H1 (cell line): ENCODE measurements at regions not wholly inside any gene's neighbourhood (a gene's known extent, or its start where the extent isn't known, plus 50 kb on each side); places are given as distances from the start of the nearest gene placed in this dataset.

ENCODE experiments used
- BACH1 ChIP-seq: IDR thresholded peaks from 2 replicates; pipeline ENCODE4 v1.6.1; 2012; ENCODE audit warnings: low read length, improper control_type of control experiment
- EP300 ChIP-seq, 2 experiments: IDR thresholded peaks; 1 replicate in 1 of 2; 2 replicates in 1 of 2; pipeline ENCODE4 v1.6.1; 2011 to 2012; ENCODE audit warnings: low read depth in 2 of 2, low read length in 2 of 2, mild to moderate bottlenecking in 2 of 2, borderline replicate concordance in 1 of 2, inconsistent platforms in 1 of 2, moderate library complexity in 1 of 2
- EZH2 ChIP-seq: fragments of 200-600 bp; sonication (generic); IDR thresholded peaks from 2 replicates; pipeline ENCODE4 v1.7.1; 2012; ENCODE audit warnings: low read depth, mild to moderate bottlenecking, moderate library complexity, low read length, inconsistent platforms; ENCODE audit not compliant: severe bottlenecking
- GABPA ChIP-seq: IDR thresholded peaks from 2 replicates; pipeline ENCODE4 v1.6.1; 2011; ENCODE audit warnings: mild to moderate bottlenecking, low read length, moderate library complexity, borderline replicate concordance; ENCODE audit not compliant: insufficient read depth
- KDM1A ChIP-seq: fragments of 200-600, 300-600 bp; sonication (generic); IDR thresholded peaks from 2 replicates; pipeline ENCODE4 v1.7.1; 2016; ENCODE audit warnings: mild to moderate bottlenecking, low read length, borderline replicate concordance
- POLR2A ChIP-seq, 2 experiments: IDR thresholded peaks; 1 replicate in 1 of 2; 2 replicates in 1 of 2; pipeline ENCODE4 v1.6.1; 2011; ENCODE audit warnings: low read depth in 2 of 2, low read length in 2 of 2, mild to moderate bottlenecking in 2 of 2; ENCODE audit errors: control extremely low read depth in 1 of 2
- RAD21 ChIP-seq, 2 experiments: IDR thresholded peaks in 1 of 2; conservative IDR thresholded peaks in 1 of 2; 2 replicates each; pipeline ENCODE4 v1.6.1; 2011; ENCODE audit warnings: low read depth in 2 of 2, low read length in 2 of 2, improper control_type of control experiment in 1 of 2, inconsistent platforms in 1 of 2, mild to moderate bottlenecking in 1 of 2, moderate library complexity in 1 of 2
- RXRA ChIP-seq: IDR thresholded peaks from 2 replicates; pipeline ENCODE4 v1.6.1; 2011; ENCODE audit warnings: low read depth, mild to moderate bottlenecking, low read length, moderate library complexity; ENCODE audit not compliant: insufficient read depth
- SP4 ChIP-seq: IDR thresholded peaks from 2 replicates; pipeline ENCODE4 v1.6.1; 2012; ENCODE audit warnings: low read length, inconsistent platforms
- SRF ChIP-seq: IDR thresholded peaks from 2 replicates; pipeline ENCODE4 v1.6.1; 2011; ENCODE audit warnings: mild to moderate bottlenecking, low read depth, low read length, moderate library complexity
- SUZ12 ChIP-seq: fragments of 200-600 bp; sonication (generic); IDR thresholded peaks from 2 replicates; pipeline ENCODE4 v1.6.1; 2012; ENCODE audit warnings: mild to moderate bottlenecking, inconsistent platforms, low read length, moderate library complexity, mixed read lengths
- TF ChIP-seq, protein P1 (sequence below), 3 experiments: IDR thresholded peaks; 1 replicate in 2 of 3; 2 replicates in 1 of 3; pipeline versions ENCODE4 v1.5.1 to v1.6.1; 2011; ENCODE audit warnings: low read length in 3 of 3, mild to moderate bottlenecking in 3 of 3, inconsistent platforms in 2 of 3, low read depth in 1 of 3, moderate library complexity in 1 of 3; ENCODE audit not compliant: insufficient read depth in 1 of 3; ENCODE audit errors: control extremely low read depth in 1 of 3
- TF ChIP-seq, protein P2 (sequence below): IDR thresholded peaks from 2 replicates; pipeline ENCODE4 v1.6.1; 2012; ENCODE audit warnings: low read length, inconsistent platforms
- TF ChIP-seq, protein P3 (sequence below): IDR thresholded peaks from 2 replicates; pipeline ENCODE4 v1.6.1; 2012; ENCODE audit warnings: inconsistent platforms

DNA sequence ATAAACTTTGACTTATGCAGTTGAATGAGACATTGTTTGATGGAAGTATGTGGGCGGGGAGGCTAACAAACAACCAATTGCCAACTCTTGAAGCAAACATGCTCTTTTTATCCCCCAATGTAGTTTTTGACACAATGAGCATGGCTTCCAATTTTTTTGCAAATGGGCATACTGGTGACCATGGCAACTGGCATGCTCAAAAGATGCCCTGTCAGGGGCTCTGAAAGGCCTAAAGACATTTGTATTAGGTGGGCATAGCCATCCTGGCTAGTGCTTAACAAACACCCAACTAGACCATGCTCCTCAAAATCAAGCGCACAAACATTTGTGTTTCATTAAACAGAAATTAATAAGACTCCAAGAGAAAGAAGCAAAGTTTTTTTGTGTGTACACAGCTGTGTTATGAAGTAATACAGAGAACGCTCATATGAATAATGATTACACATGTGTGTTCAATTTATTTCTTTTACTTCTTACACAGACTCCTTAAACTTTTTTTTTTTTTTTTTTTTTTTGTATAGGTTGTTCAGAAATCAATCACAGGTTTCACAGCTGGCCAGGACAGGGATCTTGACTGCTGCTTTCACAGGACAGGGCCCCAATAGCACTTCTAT is 95.6 kb downstream of the DLEU7 start:
- TF ChIP-seq SP4 (no peak), RXRA (no peak), POLR2A (IDR thresholded peaks at IDR 0.05; ENCODE audit: control extremely low read depth in 1 of 2, low read depth in 2 of 2, low read length in 2 of 2) (no peak), BACH1 (no peak), EZH2 (no peak), GABPA (no peak), SUZ12 (no peak), EP300 (IDR thresholded peaks at IDR 0.05; ENCODE audit: borderline replicate concordance in 1 of 2, low read depth in 2 of 2, low read length in 2 of 2) (no peak), KDM1A (no peak), RAD21 (IDR thresholded peaks at IDR 0.05 in 1 of 2, conservative IDR thresholded peaks at IDR 0.05 in 1 of 2; ENCODE audit: low read depth in 2 of 2, low read length in 2 of 2) (no peak), SRF (no peak)
- TF ChIP-seq, protein P1, sequence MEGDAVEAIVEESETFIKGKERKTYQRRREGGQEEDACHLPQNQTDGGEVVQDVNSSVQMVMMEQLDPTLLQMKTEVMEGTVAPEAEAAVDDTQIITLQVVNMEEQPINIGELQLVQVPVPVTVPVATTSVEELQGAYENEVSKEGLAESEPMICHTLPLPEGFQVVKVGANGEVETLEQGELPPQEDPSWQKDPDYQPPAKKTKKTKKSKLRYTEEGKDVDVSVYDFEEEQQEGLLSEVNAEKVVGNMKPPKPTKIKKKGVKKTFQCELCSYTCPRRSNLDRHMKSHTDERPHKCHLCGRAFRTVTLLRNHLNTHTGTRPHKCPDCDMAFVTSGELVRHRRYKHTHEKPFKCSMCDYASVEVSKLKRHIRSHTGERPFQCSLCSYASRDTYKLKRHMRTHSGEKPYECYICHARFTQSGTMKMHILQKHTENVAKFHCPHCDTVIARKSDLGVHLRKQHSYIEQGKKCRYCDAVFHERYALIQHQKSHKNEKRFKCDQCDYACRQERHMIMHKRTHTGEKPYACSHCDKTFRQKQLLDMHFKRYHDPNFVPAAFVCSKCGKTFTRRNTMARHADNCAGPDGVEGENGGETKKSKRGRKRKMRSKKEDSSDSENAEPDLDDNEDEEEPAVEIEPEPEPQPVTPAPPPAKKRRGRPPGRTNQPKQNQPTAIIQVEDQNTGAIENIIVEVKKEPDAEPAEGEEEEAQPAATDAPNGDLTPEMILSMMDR (IDR thresholded peaks at IDR 0.05; ENCODE audit: control extremely low read depth in 1 of 3, insufficient read depth in 1 of 3, low read depth in 1 of 3, low read length in 3 of 3), result no peak
- TF ChIP-seq, protein P2, sequence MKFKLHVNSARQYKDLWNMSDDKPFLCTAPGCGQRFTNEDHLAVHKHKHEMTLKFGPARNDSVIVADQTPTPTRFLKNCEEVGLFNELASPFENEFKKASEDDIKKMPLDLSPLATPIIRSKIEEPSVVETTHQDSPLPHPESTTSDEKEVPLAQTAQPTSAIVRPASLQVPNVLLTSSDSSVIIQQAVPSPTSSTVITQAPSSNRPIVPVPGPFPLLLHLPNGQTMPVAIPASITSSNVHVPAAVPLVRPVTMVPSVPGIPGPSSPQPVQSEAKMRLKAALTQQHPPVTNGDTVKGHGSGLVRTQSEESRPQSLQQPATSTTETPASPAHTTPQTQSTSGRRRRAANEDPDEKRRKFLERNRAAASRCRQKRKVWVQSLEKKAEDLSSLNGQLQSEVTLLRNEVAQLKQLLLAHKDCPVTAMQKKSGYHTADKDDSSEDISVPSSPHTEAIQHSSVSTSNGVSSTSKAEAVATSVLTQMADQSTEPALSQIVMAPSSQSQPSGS, result no peak
- TF ChIP-seq, protein P3, sequence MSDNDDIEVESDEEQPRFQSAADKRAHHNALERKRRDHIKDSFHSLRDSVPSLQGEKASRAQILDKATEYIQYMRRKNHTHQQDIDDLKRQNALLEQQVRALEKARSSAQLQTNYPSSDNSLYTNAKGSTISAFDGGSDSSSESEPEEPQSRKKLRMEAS, result no peak
